ENCODE measurements at regions not wholly inside any gene's neighbourhood (a gene's known extent, or its start where the extent isn't known, plus 50 kb on each side); places are given as distances from the start of the nearest gene placed in this dataset.
"Not testable (repeated sequence)": the region's sequence is repeated elsewhere in the genome, so short reads cannot be mapped to it uniquely, and the experiment has no call there.

DNA sequence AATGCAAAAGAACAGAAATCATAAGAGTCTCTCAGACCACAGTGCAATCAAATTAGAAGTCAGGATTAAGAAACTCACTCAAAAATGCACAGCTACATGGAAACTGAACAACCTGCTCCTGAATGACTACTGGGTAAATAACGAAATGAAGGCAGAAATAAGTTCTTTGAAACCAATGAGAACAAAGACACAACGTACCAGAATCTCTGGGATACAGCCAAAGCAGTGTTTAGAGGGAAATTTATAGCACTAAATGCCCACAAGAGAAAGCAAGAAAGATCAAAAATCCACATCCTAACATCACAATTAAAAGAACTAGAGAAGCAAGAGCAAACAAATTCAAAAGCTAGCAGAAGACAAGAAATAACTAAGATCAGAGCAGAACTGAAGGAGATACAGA is 160.5 kb upstream of the ZNF648 start:
- ATAC-seq, H3K36me3 Mint-ChIP-seq, H3K4me1 Mint-ChIP-seq: not testable (repeated sequence)

DNA sequence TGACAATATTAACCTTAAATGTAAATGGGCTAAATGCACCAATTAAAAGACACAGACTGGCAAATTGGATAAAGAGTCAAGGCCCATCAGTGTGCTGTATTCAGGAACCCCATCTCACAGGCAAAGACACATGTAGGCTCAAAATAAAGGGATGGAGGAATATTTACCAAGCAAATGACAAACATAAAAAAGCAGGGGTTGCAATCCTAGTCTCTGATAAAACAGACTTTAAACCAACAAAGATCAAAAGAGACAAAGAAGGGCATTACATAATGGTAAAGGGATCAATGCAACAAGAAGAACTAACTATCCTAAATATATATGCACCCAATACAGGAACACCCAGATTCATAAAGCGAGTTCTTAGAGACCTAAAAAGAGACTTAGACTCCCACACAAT is 159.9 kb upstream of the ZNF648 start:
- H3K36me3 ChIP-seq (ENCODE audit: control insufficient read depth, insufficient read depth, low read length); H3K4me3 Mint-ChIP-seq; H3K9me3 ChIP-seq (ENCODE audit: control insufficient read depth, insufficient read depth, low read length); H3K27ac ChIP-seq (ENCODE audit: low read length); DNase-seq; H3K36me3 Mint-ChIP-seq; ATAC-seq; intact Hi-C loops (cut with micrococcal nuclease); H3K27ac Mint-ChIP-seq; H3K27me3 ChIP-seq (ENCODE audit: control insufficient read depth, insufficient read depth, low read length); H3K4me1 ChIP-seq (ENCODE audit: control insufficient read depth, insufficient read depth, low read length); H3K4me3 ChIP-seq (ENCODE audit: low read length); H3K4me1 Mint-ChIP-seq: not testable (repeated sequence)
- Mint-ChIP-seq H3K27me3 (ENCODE audit: low read depth in 2 of 2) (peaks cover 27 to 32% of the 10 kb centered on the region in 2 donors), H3K9me3 (peaks cover 5 to 12% of the 10 kb centered on the region in 2 donors)
- WGBS (ENCODE audit: insufficient coverage), result 100% methylated on average over 1 of the region's 1 CpG

More for the DNA sequence above, 160.5 kb upstream of the ZNF648 start:
- 69% methylated on average over 2 of the region's 2 CpGs for WGBS (ENCODE audit: insufficient coverage)
- H3K4me3 Mint-ChIP-seq; H3K27ac Mint-ChIP-seq; H3K4me3 ChIP-seq (ENCODE audit: low read length); H3K9me3 ChIP-seq (ENCODE audit: control insufficient read depth, insufficient read depth, low read length); H3K4me1 ChIP-seq (ENCODE audit: control insufficient read depth, insufficient read depth, low read length); H3K36me3 ChIP-seq (ENCODE audit: control insufficient read depth, insufficient read depth, low read length); DNase-seq; H3K27ac ChIP-seq (ENCODE audit: low read length); intact Hi-C loops (cut with micrococcal nuclease); H3K27me3 ChIP-seq (ENCODE audit: control insufficient read depth, insufficient read depth, low read length): not testable (repeated sequence)
- peaks cover 23 to 29% of the 10 kb centered on the region in 2 donors for H3K27me3 Mint-ChIP-seq (ENCODE audit: low read depth in 2 of 2)
- peaks cover 5 to 12% of the 10 kb centered on the region in 2 donors for H3K9me3 Mint-ChIP-seq

DNA sequence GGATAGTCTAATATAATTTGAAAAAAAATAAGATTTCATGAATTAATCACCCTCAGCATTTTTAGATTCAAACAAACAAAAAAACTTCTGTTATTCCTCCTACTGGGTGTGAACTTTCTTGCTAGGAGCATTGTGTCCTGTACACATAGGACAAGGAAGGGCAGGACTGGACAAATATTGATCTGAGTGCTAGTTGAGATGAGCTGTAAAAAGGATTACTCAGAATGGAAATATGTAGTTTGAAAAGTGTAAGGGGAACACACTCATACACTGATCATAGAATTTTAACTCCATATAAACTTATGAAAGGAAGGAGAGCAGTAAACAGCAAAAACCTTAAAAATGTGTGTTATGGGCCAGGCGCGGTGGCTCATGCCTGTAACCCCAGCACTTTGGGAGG is 156.5 kb upstream of the ZNF648 start:
- Histone ChIP-seq H3K9me3 (ENCODE audit: control insufficient read depth, insufficient read depth, low read length) (no peaks in the 10 kb centered on the region), H3K4me1 (ENCODE audit: control insufficient read depth, insufficient read depth, low read length) (no peaks in the 10 kb centered on the region), H3K36me3 (ENCODE audit: control insufficient read depth, insufficient read depth, low read length) (no peaks in the 10 kb centered on the region), H3K27me3 (ENCODE audit: control insufficient read depth, insufficient read depth, low read length) (no peaks in the 10 kb centered on the region), H3K27ac (ENCODE audit: low read length) (no peak overlapping the region), H3K4me3 (ENCODE audit: low read length) (no peak overlapping the region)
- Mint-ChIP-seq H3K36me3 (no peaks in the 10 kb centered on the region), H3K4me1 (no peaks in the 10 kb centered on the region), H3K4me3 (no peak overlapping the region), H3K27me3 (ENCODE audit: low read depth in 2 of 2) (peaks cover 27 to 35% of the 10 kb centered on the region in 2 donors), H3K9me3 (peaks cover 5 to 12% of the 10 kb centered on the region in 2 donors), H3K27ac (no peak overlapping the region)
- ATAC-seq (no peak), DNase-seq (no peak)
- 66% methylated on average over 2 of the region's 2 CpGs for WGBS (ENCODE audit: insufficient coverage)
- intact Hi-C loops (cut with micrococcal nuclease), result no loop called here
- TF ChIP-seq, protein P1, sequence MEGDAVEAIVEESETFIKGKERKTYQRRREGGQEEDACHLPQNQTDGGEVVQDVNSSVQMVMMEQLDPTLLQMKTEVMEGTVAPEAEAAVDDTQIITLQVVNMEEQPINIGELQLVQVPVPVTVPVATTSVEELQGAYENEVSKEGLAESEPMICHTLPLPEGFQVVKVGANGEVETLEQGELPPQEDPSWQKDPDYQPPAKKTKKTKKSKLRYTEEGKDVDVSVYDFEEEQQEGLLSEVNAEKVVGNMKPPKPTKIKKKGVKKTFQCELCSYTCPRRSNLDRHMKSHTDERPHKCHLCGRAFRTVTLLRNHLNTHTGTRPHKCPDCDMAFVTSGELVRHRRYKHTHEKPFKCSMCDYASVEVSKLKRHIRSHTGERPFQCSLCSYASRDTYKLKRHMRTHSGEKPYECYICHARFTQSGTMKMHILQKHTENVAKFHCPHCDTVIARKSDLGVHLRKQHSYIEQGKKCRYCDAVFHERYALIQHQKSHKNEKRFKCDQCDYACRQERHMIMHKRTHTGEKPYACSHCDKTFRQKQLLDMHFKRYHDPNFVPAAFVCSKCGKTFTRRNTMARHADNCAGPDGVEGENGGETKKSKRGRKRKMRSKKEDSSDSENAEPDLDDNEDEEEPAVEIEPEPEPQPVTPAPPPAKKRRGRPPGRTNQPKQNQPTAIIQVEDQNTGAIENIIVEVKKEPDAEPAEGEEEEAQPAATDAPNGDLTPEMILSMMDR (IDR thresholded peaks at IDR 0.05), result no peak

DNA sequence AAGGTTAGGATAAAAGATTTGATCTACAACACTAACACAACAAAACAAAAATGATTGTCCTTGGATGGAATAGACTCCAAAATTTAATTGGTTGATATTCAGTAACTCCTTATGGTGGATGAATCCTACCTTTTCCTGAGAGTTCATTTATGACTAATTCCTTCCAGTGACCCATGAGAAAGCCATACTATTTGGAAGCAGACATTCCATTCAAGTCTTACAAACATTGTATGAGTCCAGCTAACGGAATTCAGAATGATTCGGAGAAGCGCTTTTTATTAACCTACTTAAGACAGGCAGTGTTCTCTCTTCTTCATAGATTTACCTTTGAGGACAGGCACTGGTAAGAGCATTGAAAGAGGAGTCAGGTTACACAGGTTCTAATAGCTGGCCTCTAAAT is 155.6 kb upstream of the ZNF648 start:
- WGBS (ENCODE audit: insufficient coverage), result 98% methylated on average over 3 of the region's 3 CpGs

More for the DNA sequence above, 155.6 kb upstream of the ZNF648 start:
- Mint-ChIP-seq H3K9me3 (peaks cover 4 to 9% of the 10 kb centered on the region in 2 donors), H3K4me3 (no peak overlapping the region), H3K4me1 (no peaks in the 10 kb centered on the region), H3K27me3 (ENCODE audit: low read depth in 2 of 2) (peaks cover 24 to 41% of the 10 kb centered on the region in 2 donors), H3K36me3 (no peaks in the 10 kb centered on the region), H3K27ac (no peak overlapping the region)
- no peak overlapping the region for H3K4me3 ChIP-seq (ENCODE audit: low read length)
- intact Hi-C loops (cut with micrococcal nuclease), result no loop called here
- no peak for DNase-seq
- TF ChIP-seq, protein P1 (IDR thresholded peaks at IDR 0.05), result no peak
- no peaks in the 10 kb centered on the region for H3K27me3 ChIP-seq (ENCODE audit: control insufficient read depth, insufficient read depth, low read length)
- no peaks in the 10 kb centered on the region for H3K9me3 ChIP-seq (ENCODE audit: control insufficient read depth, insufficient read depth, low read length)
- no peaks in the 10 kb centered on the region for H3K4me1 ChIP-seq (ENCODE audit: control insufficient read depth, insufficient read depth, low read length)
- H3K36me3 ChIP-seq (ENCODE audit: control insufficient read depth, insufficient read depth, low read length), result no peaks in the 10 kb centered on the region
- ATAC-seq, result no peak
- H3K27ac ChIP-seq (ENCODE audit: low read length), result no peak overlapping the region
